ENCODE measurements at regions not wholly inside any gene's neighbourhood (a gene's known extent, or its start where the extent isn't known, plus 50 kb on each side); places are given as distances from the start of the nearest gene placed in this dataset.

- Histone ChIP-seq H3K27ac (ENCODE audit: low read length in 2 of 2) (no peak overlapping the region), H4K20me1 (ENCODE audit: control insufficient read depth, insufficient read depth, low read length, poor library complexity, severe bottlenecking) (no peaks in the 10 kb centered on the region), H3K4me2 (replicated peaks; ENCODE audit: low read depth, low read length, poor library complexity, severe bottlenecking) (no peak overlapping the region), H3K4me3 (ENCODE audit: control extremely low read depth in 1 of 5, extremely low read depth in 1 of 5, insufficient read depth in 1 of 5, low read depth in 2 of 5, low read length in 4 of 5) (no peak overlapping the region), H2AFZ (ENCODE audit: insufficient read depth, low read depth, low read length, poor library complexity, severe bottlenecking) (no peak overlapping the region), H3K9ac (ENCODE audit: low read length) (no peak overlapping the region), H3K9me3 (ENCODE audit: control extremely low read depth in 1 of 3, control insufficient read depth in 2 of 3, insufficient read depth in 1 of 3, low read length in 2 of 3) (no peaks in the 10 kb centered on the region), H3K4me1 (ENCODE audit: control insufficient read depth in 2 of 2, insufficient read depth in 2 of 2, low read length in 2 of 2) (no peaks in the 10 kb centered on the region), H3K27me3 (replicated peaks in 1 of 4; ENCODE audit: control extremely low read depth in 1 of 4, control insufficient read depth in 3 of 4, insufficient read depth in 4 of 4, low read length in 3 of 4) (no peaks in the 10 kb centered on the region), H3K79me2 (ENCODE audit: control insufficient read depth, insufficient read depth, low read length) (no peaks in the 10 kb centered on the region), H3K36me3 (replicated peaks in 1 of 2; ENCODE audit: control extremely low read depth in 1 of 2, control insufficient read depth in 1 of 2, extremely low read depth in 1 of 2, insufficient read depth in 2 of 2, low read length in 1 of 2) (no peaks in the 10 kb centered on the region)
- ATAC-seq (ENCODE audit: low read depth) (no peak), DNase-seq (no peak)
- Mint-ChIP-seq H3K9me3 (ENCODE audit: insufficient read depth) (no peaks in the 10 kb centered on the region), H3K4me3 (no peak overlapping the region), H3K4me1 (no peaks in the 10 kb centered on the region), H3K27me3 (no peaks in the 10 kb centered on the region), H3K27ac (no peak overlapping the region)
- WGBS (ENCODE audit: insufficient coverage) = 83% methylated on average over 2 of the region's 8 CpGs
- intact Hi-C loops (cut with micrococcal nuclease) = no loop called here
- POLR2A ChIA-PET = no interaction called here
- TF ChIP-seq CTCF (IDR thresholded peaks at IDR 0.05) (no peak), EZH2 (IDR thresholded peaks at IDR 0.05; ENCODE audit: borderline replicate concordance, insufficient read depth, low read depth, low read length, poor library complexity, severe bottlenecking) (no peak)
- CTCF ChIA-PET = no interaction called here
These were observed 207.0 kb downstream of the ASMT start for GRCh38 chrX:1821846-1822245.

- Histone ChIP-seq H3K9me3 (ENCODE audit: control extremely low read depth in 1 of 3, control insufficient read depth in 2 of 3, insufficient read depth in 1 of 3, low read length in 2 of 3) (no peaks in the 10 kb centered on the region), H3K4me1 (ENCODE audit: control insufficient read depth in 2 of 2, insufficient read depth in 2 of 2, low read length in 2 of 2) (no peaks in the 10 kb centered on the region), H2AFZ (ENCODE audit: insufficient read depth, low read depth, low read length, poor library complexity, severe bottlenecking) (no peak overlapping the region), H4K20me1 (ENCODE audit: control insufficient read depth, insufficient read depth, low read length, poor library complexity, severe bottlenecking) (no peaks in the 10 kb centered on the region), H3K27ac (ENCODE audit: low read length in 2 of 2) (no peak overlapping the region), H3K4me2 (replicated peaks; ENCODE audit: low read depth, low read length, poor library complexity, severe bottlenecking) (no peak overlapping the region), H3K79me2 (ENCODE audit: control insufficient read depth, insufficient read depth, low read length) (no peaks in the 10 kb centered on the region), H3K4me3 (ENCODE audit: control extremely low read depth in 1 of 5, extremely low read depth in 1 of 5, insufficient read depth in 1 of 5, low read depth in 2 of 5, low read length in 4 of 5) (no peak overlapping the region), H3K36me3 (replicated peaks in 1 of 2; ENCODE audit: control extremely low read depth in 1 of 2, control insufficient read depth in 1 of 2, extremely low read depth in 1 of 2, insufficient read depth in 2 of 2, low read length in 1 of 2) (no peaks in the 10 kb centered on the region), H3K27me3 (replicated peaks in 1 of 4; ENCODE audit: control extremely low read depth in 1 of 4, control insufficient read depth in 3 of 4, insufficient read depth in 4 of 4, low read length in 3 of 4) (peaks cover 0 to 2% (median under 1%) of the 10 kb centered on the region in 4 experiments), H3K9ac (ENCODE audit: low read length) (no peak overlapping the region)
- ChIA-PET POLR2A (no interaction called here), CTCF (no interaction called here)
- DNase-seq (no peak), ATAC-seq (ENCODE audit: low read depth) (no peak)
- Mint-ChIP-seq H3K27ac (no peak overlapping the region), H3K4me1 (no peaks in the 10 kb centered on the region), H3K27me3 (no peaks in the 10 kb centered on the region), H3K4me3 (no peak overlapping the region), H3K9me3 (ENCODE audit: insufficient read depth) (no peaks in the 10 kb centered on the region)
- no peak for TF ChIP-seq CTCF (IDR thresholded peaks at IDR 0.05)
- TF ChIP-seq EZH2 (IDR thresholded peaks at IDR 0.05; ENCODE audit: borderline replicate concordance, insufficient read depth, low read depth, low read length, poor library complexity, severe bottlenecking) = no peak
- 87% methylated on average over 6 of the region's 6 CpGs for WGBS (ENCODE audit: insufficient coverage)
- intact Hi-C loops (cut with micrococcal nuclease) = no loop called here
These were observed 210.0 kb downstream of the ASMT start for GRCh38 chrX:1824855-1825254.
